HL-60 (cell line): ENCODE measurements at regions not wholly inside any gene's neighbourhood (a gene's known extent, or its start where the extent isn't known, plus 50 kb on each side); places are given as distances from the start of the nearest gene placed in this dataset.

Source experiments
- DNase-seq, 2 experiments: peaks; one replicate each; pipeline ENCODE4 v3.0.0-alpha.2; 2010 to 2020; ENCODE audit warnings: low read depth in 1 of 2, low spot score in 1 of 2
- H3K27ac ChIP-seq: fragments of 250-450 bp; sonication (Bioruptor Pico); replicated peaks from 2 replicates; pipeline ENCODE4 v1.5.1; 2020; ENCODE audit warnings: mild to moderate bottlenecking, moderate library complexity
- H3K27me3 ChIP-seq: fragments of 250-450 bp; sonication (Bioruptor Pico); 2 replicates; pipeline ENCODE4 v1.5.1; 2021; ENCODE audit warnings: mild to moderate bottlenecking, moderate library complexity; ENCODE audit not compliant: insufficient read depth, poor library complexity, severe bottlenecking
- H3K4me3 ChIP-seq: replicated peaks from 2 replicates; pipeline ENCODE4 v1.5.1; 2011; ENCODE audit warnings: mild to moderate bottlenecking, control low read depth, low read length; ENCODE audit not compliant: insufficient read depth
- CTCF ChIP-seq: IDR thresholded peaks from one replicate; pipeline ENCODE4 v1.5.1; 2011; ENCODE audit warnings: low read length, control low read depth, inconsistent platforms; ENCODE audit not compliant: insufficient read depth
- GABPA ChIP-seq: IDR thresholded peaks from 2 replicates; pipeline ENCODE4 v1.6.1; 2012; ENCODE audit warnings: low read depth
- POLR2AphosphoS5 ChIP-seq: IDR thresholded peaks from 2 replicates; pipeline ENCODE4 v1.6.1; 2012; ENCODE audit warnings: low read depth
- REST ChIP-seq: IDR thresholded peaks from 2 replicates; pipeline ENCODE4 v1.6.1; 2012; ENCODE audit warnings: low read depth; ENCODE audit not compliant: insufficient replicate concordance
- SPI1 ChIP-seq: IDR thresholded peaks from 2 replicates; pipeline ENCODE4 v1.6.1; 2012; ENCODE audit warnings: low read depth, mild to moderate bottlenecking, borderline replicate concordance

GRCh38 chr10:83925133-83925532, 214.2 kb upstream of the GHITM start:
- Histone ChIP-seq H3K27ac (no peak overlapping the region), H3K27me3 (no peaks in the 10 kb centered on the region), H3K4me3 (no peak overlapping the region)
- no peak for DNase-seq
- TF ChIP-seq SPI1 (no peak), CTCF (no peak), POLR2AphosphoS5 (no peak), GABPA (no peak), REST (no peak)

GRCh38 chr10:83926606-83927005, 212.7 kb upstream of the GHITM start:
- no peak for TF ChIP-seq GABPA
- TF ChIP-seq REST = no peak
- TF ChIP-seq SPI1 = no peak
- TF ChIP-seq POLR2AphosphoS5 = no peak
- no peak for TF ChIP-seq CTCF
- no peak for DNase-seq
- no peak overlapping the region for H3K4me3 ChIP-seq
- no peaks in the 10 kb centered on the region for H3K27me3 ChIP-seq
- no peak overlapping the region for H3K27ac ChIP-seq

GRCh38 chr10:83927166-83927565, 212.1 kb upstream of the GHITM start:
- Histone ChIP-seq H3K27ac (no peak overlapping the region), H3K4me3 (no peak overlapping the region), H3K27me3 (no peaks in the 10 kb centered on the region)
- TF ChIP-seq POLR2AphosphoS5 = no peak
- no peak for TF ChIP-seq GABPA
- no peak for TF ChIP-seq CTCF
- TF ChIP-seq REST = no peak
- TF ChIP-seq SPI1 = no peak
- no peak for DNase-seq
